ENCODE measurements at regions not wholly inside any gene's neighbourhood (a gene's known extent, or its start where the extent isn't known, plus 50 kb on each side); places are given as distances from the start of the nearest gene placed in this dataset.
A peak's percentile ranks its signal among the peaks of the same experiment; 100 is the strongest.
"Not testable (repeated sequence)": the region's sequence is repeated elsewhere in the genome, so short reads cannot be mapped to it uniquely, and the experiment has no call there.

DNA sequence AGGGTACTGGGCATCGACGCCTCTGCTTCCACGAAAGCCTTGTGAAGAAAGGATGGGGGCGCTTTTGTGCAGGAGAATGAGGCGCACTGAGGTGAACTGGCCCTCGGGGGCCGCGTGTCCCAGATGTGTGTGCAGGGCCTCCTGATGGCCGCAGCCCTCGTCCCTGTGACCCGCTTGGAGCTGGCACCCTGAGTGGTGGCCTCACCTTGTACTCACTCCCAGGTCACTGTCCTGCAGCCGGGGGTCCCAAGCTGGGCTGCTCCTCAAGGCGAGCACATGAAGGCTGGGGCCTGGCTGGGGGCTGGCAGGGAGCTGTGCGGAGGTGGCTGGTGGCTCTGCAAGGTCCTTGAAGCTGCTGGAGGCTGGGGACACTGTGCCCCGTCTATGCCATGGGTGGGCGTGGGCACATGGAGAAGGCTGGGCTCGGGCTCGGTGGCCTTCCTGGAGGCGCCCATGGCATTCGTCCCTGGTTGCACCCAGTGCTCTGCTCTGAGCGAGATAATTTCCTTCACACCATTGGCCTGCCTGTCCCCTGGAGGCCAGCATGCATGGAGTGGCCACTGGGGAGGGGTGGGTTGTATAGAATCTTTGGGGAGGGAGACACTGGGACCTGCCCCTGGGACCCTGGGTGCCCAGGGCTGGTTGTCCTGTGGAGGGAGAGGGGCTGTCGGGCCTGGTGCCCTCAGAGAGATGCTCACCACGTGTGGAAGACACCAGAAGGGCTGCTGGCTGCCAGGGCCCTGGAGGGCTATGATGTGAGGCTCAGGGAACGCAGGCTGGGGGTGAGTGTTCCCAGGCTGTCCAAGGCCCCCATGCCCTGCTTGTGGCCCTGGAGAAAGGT lies 79.3 kb downstream of the TMEM121 start:
- H3K36me3 ChIP-seq: no peaks in the 10 kb centered on the region
- TF ChIP-seq, protein P1, sequence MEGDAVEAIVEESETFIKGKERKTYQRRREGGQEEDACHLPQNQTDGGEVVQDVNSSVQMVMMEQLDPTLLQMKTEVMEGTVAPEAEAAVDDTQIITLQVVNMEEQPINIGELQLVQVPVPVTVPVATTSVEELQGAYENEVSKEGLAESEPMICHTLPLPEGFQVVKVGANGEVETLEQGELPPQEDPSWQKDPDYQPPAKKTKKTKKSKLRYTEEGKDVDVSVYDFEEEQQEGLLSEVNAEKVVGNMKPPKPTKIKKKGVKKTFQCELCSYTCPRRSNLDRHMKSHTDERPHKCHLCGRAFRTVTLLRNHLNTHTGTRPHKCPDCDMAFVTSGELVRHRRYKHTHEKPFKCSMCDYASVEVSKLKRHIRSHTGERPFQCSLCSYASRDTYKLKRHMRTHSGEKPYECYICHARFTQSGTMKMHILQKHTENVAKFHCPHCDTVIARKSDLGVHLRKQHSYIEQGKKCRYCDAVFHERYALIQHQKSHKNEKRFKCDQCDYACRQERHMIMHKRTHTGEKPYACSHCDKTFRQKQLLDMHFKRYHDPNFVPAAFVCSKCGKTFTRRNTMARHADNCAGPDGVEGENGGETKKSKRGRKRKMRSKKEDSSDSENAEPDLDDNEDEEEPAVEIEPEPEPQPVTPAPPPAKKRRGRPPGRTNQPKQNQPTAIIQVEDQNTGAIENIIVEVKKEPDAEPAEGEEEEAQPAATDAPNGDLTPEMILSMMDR (IDR thresholded peaks at IDR 0.05; ENCODE audit: borderline replicate concordance): no peak
- H3K4me3 ChIP-seq: no peak overlapping the region
- no peaks in the 10 kb centered on the region for H3K9me3 ChIP-seq (replicated peaks)
- no peak overlapping the region for H3K27ac ChIP-seq (replicated peaks)
- intact Hi-C loops (cut with micrococcal nuclease): no loop called here
- peaks cover 10% of the 10 kb centered on the region for H3K27me3 ChIP-seq (ENCODE audit: low read depth)
- no peaks in the 10 kb centered on the region for H3K4me1 ChIP-seq
- peak; percentile 7 for DNase-seq

DNA sequence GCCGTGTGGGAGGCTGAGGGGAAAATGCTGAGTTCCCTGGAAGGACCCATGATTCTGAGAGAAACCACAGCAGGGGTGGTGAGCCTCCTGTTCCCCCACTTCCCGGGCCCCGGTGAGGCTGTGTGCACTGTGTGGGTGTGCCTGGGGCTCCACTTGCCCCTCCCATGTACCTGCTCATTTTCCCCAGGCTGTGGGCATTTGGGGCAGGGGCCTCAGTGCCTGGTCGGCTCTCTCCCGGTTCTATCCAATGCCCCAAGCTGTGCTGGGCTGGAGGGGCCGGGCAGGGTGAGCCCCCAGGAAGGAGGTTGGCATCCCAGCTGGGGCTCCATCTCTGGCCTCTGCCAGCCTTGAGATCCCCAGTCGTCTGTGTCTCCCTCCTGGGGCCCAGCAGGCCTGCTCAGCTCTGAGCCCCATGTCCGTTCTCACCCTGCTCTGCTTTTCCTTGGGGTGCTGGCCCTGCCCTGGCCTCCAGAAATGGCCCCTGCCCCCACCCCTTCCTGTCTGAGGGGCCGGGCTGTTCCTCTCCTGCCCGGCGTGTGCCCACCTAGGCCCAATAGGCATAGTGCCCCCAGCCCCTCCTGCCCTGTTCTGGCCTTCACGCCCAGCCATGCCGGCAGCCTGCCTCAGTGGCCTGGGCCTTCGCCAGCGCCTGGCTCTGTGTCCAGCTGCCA lies 80.1 kb downstream of the TMEM121 start:
- peaks cover 10% of the 10 kb centered on the region for H3K27me3 ChIP-seq (ENCODE audit: low read depth)
- H3K36me3 ChIP-seq; intact Hi-C loops (cut with micrococcal nuclease); H3K9me3 ChIP-seq (replicated peaks); H3K4me1 ChIP-seq; H3K4me3 ChIP-seq; DNase-seq; H3K27ac ChIP-seq (replicated peaks): not testable (repeated sequence)

GRCh38 chr14:105607025-105607424 lies 80.6 kb downstream of the TMEM121 start:
- H3K4me1 ChIP-seq; DNase-seq; H3K27ac ChIP-seq (replicated peaks); H3K4me3 ChIP-seq; H3K9me3 ChIP-seq (replicated peaks); H3K36me3 ChIP-seq; intact Hi-C loops (cut with micrococcal nuclease): not testable (repeated sequence)
- H3K27me3 ChIP-seq (ENCODE audit: low read depth): peaks cover 10% of the 10 kb centered on the region

DNA sequence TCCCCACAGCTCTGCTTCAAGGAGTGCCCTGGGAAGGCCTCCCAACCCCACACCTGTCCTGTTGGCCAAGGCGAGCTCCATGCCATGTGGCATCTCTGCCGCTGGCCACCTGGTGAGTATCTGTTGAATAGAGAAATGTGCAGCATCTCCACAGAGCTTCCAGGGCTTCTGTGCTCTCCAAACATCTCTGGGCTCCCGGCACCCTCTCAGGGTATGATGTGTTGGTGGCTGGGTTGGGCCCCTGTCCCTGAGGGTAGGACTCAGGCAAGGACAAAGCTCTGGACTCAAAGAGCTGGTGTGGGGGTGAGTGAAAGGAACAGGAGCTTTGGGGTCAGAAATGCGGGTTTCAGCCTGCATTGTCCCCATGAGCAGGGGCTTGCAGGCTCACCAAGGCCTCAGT lies 88.6 kb downstream of the TMEM121 start:
- H3K9me3 ChIP-seq (replicated peaks); H3K36me3 ChIP-seq; H3K27me3 ChIP-seq (ENCODE audit: low read depth); H3K4me3 ChIP-seq; H3K4me1 ChIP-seq; H3K27ac ChIP-seq (replicated peaks); DNase-seq: not testable (repeated sequence)
- intact Hi-C loops (cut with micrococcal nuclease): loop anchor here (5.0 kb wide), 1 partner anchor 147 kb away; no protein-coding TSS in a partner anchor

DNA sequence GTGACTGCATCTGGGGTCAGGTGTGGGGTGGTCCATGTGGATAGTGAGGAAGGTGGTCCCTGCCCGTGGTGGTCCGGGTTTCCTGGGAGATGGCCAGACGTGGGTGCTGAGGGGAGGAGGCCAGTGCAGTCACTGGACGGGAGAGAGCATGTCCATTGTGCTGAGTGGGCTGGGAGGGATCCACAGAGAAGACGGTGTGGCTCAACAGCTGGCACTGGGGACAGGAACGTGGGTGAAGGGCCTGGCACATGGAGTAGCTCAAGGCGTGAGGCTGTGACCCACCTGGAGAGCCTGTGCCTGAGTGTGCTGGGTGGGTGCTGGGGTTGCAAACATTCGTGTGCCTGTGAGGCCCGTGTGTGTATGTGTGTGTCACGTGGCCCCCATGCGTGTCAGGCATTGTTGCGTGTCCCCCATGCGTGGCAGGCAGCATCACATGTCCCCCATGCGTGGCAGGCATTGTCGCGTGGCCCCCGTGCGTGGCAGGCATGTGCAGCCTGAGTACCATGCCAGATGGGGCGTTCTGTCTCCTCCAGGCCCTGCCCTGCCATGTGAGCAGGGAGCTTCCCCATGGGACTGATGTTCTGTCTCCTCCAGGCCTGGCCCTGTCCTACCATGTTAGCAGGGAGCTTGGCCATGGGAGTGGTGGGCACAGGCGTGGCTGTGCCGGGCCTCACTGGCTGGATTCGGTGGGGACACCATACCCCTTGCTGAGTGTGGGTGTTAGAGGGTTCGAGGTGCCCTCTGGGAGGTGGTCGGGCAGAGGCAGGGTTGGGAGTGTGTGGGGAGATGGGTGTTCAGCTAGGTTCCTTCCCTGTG lies 89.8 kb downstream of the TMEM121 start:
- H3K4me1 ChIP-seq; H3K27ac ChIP-seq (replicated peaks); DNase-seq; H3K4me3 ChIP-seq; H3K9me3 ChIP-seq (replicated peaks); H3K27me3 ChIP-seq (ENCODE audit: low read depth); H3K36me3 ChIP-seq: not testable (repeated sequence)
- intact Hi-C loops (cut with micrococcal nuclease): loop anchor here (5.0 kb wide), 1 partner anchor 146 kb away; no protein-coding TSS in a partner anchor

DNA sequence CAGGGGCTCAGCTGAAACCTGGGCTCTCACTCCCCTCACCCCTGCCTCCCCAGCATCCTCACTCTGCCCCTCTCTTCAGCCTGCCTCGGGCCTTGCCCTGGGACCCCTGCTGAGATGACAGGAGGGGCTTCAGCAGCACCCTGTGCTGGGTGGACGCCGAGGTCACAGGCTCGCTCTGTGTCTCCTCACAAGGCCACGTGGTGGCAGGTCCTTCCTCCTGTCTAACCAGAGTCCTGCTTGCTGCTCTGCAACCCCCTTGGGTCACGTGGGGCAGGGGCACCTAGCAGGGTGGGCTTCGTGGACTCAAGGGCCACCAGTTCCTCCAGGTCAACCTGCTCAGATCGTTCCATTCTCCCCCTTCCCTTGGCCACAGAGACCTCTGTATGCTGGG lies 90.4 kb downstream of the TMEM121 start:
- Histone ChIP-seq H3K4me3 (no peak overlapping the region), H3K4me1 (no peaks in the 10 kb centered on the region), H3K9me3 (replicated peaks) (no peaks in the 10 kb centered on the region), H3K36me3 (no peaks in the 10 kb centered on the region), H3K27me3 (ENCODE audit: low read depth) (peaks cover 7% of the 10 kb centered on the region), H3K27ac (replicated peaks) (no peak overlapping the region)
- intact Hi-C loops (cut with micrococcal nuclease): loop anchor here (5.0 kb wide), 1 partner anchor 146 kb away; no protein-coding TSS in a partner anchor
- DNase-seq: no peak
- TF ChIP-seq, protein P1 (IDR thresholded peaks at IDR 0.05; ENCODE audit: borderline replicate concordance): no peak

DNA sequence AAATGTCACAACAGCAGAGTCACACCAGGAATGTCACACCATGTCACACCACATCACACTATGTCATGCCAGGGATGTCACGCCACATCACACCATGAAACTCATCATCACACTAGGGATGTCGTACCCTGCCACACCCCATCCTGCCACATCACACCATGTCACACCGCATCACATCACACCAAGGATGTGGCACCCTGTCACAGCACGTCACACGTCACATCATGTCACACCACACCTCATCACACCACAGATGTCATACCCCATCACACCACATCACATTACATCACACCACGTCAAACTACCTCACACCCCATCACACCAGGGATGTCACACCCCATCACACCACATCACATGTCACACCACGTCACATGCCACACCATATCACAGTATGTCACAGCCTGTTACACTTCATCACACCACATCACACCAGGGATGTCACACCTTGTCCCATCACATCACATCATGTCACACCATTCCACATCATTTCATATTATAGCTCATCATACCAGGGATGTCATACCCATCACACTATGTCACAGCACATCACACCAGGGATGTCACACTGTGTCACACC lies 90.9 kb downstream of the TMEM121 start:
- DNase-seq: no peak
- H3K4me3 ChIP-seq: no peak overlapping the region
- H3K4me1 ChIP-seq: no peaks in the 10 kb centered on the region
- TF ChIP-seq, protein P1 (IDR thresholded peaks at IDR 0.05; ENCODE audit: borderline replicate concordance): no peak
- intact Hi-C loops (cut with micrococcal nuclease): loop anchor here (5.0 kb wide), 1 partner anchor 145 kb away; no protein-coding TSS in a partner anchor
- no peak overlapping the region for H3K27ac ChIP-seq (replicated peaks)
- peaks cover 7% of the 10 kb centered on the region for H3K27me3 ChIP-seq (ENCODE audit: low read depth)
- H3K36me3 ChIP-seq: no peaks in the 10 kb centered on the region
- no peaks in the 10 kb centered on the region for H3K9me3 ChIP-seq (replicated peaks)

- not testable (repeated sequence) for H3K4me1 ChIP-seq; H3K27me3 ChIP-seq (ENCODE audit: low read depth); H3K27ac ChIP-seq (replicated peaks); H3K36me3 ChIP-seq; DNase-seq; H3K9me3 ChIP-seq (replicated peaks); H3K4me3 ChIP-seq
- intact Hi-C loops (cut with micrococcal nuclease): loop anchor here (5.0 kb wide), 1 partner anchor 144 kb away; no protein-coding TSS in a partner anchor
Measured at GRCh38 chr14:105617805-105618204, 91.4 kb downstream of the TMEM121 start.

GRCh38 chr14:105619324-105619723 lies 92.9 kb downstream of the TMEM121 start:
- not testable (repeated sequence) for H3K27ac ChIP-seq (replicated peaks); H3K27me3 ChIP-seq (ENCODE audit: low read depth); DNase-seq; H3K36me3 ChIP-seq; H3K4me3 ChIP-seq; H3K9me3 ChIP-seq (replicated peaks); H3K4me1 ChIP-seq
- intact Hi-C loops (cut with micrococcal nuclease): loop anchor here (5.0 kb wide), 1 partner anchor 143 kb away; no protein-coding TSS in a partner anchor
